Vagina (tissue), 2 donors: ENCODE measurements at regions not wholly inside any gene's neighbourhood (a gene's known extent, or its start where the extent isn't known, plus 50 kb on each side); places are given as distances from the start of the nearest gene placed in this dataset.
"Not testable (repeated sequence)": the region's sequence is repeated elsewhere in the genome, so short reads cannot be mapped to it uniquely, and the experiment has no call there.

Experiments used
- CTCF ChIP-seq, 3 experiments: fragments of 450-650 bp in 2 of 3; fragments of 200-600 bp in 1 of 3; sonication (generic) in 1 of 3; IDR thresholded peaks; one replicate each; pipeline ENCODE4 v1.5.1; 2017 to 2019; ENCODE audit warnings: antibody characterized with exemption in 3 of 3, mild to moderate bottlenecking in 2 of 3, moderate library complexity in 2 of 3
- POLR2A ChIP-seq, 2 donors: fragments of 450-650 bp; IDR thresholded peaks; one replicate each; pipeline ENCODE4 v1.6.1; 2017; ENCODE audit warnings: antibody characterized with exemption in 2 of 2, mild to moderate bottlenecking in 2 of 2, moderate library complexity in 2 of 2

GRCh38 chr14:28401705-28402104 is 364.9 kb upstream of the FOXG1 start:
- not testable (repeated sequence) for TF ChIP-seq POLR2A, CTCF (IDR thresholded peaks at IDR 0.05)
